Thyroid gland (tissue), 4 donors: ENCODE measurements at regions not wholly inside any gene's neighbourhood (a gene's known extent, or its start where the extent isn't known, plus 50 kb on each side); places are given as distances from the start of the nearest gene placed in this dataset.

Source experiments
- DNase-seq, 2 donors: peaks; one replicate each; pipeline ENCODE4 v3.0.0-alpha.2; 2019
- H3K27ac ChIP-seq, 3 donors: fragments of 200-600 bp; sonication (generic); 1 replicate in 2 of 3; 2 replicates in 1 of 3; pipeline ENCODE4 v1.5.1; 2016 to 2019; ENCODE audit warnings: mild to moderate bottlenecking in 1 of 3, moderate library complexity in 1 of 3
- H3K27me3 ChIP-seq: fragments of 200-600 bp; sonication (generic); one replicate; pipeline ENCODE4 v1.5.1; 2019
- H3K36me3 ChIP-seq, 2 donors: fragments of 200-600 bp; sonication (generic); one replicate each; pipeline ENCODE4 v1.5.1; 2016 to 2019
- H3K4me1 ChIP-seq, 2 donors: fragments of 200-600 bp; sonication (generic); one replicate each; pipeline ENCODE4 v1.5.1; 2017 to 2019
- H3K4me3 ChIP-seq, 3 donors: fragments of 200-600 bp; sonication (generic); replicated peaks in 1 of 3; 1 replicate in 2 of 3; 2 replicates in 1 of 3; pipeline ENCODE4 v1.5.1; 2016; ENCODE audit warnings: mild to moderate bottlenecking in 1 of 3
- H3K9me3 ChIP-seq: fragments of 200-600 bp; sonication (generic); one replicate; pipeline ENCODE4 v1.5.1; 2017
- POLR2A ChIP-seq, 2 donors: fragments of 450-650 bp; IDR thresholded peaks; one replicate each; pipeline ENCODE4 v1.6.1; 2017; ENCODE audit warnings: antibody characterized with exemption in 2 of 2, mild to moderate bottlenecking in 2 of 2, moderate library complexity in 1 of 2
- WGBS, 2 donors: methylation state at CpG; one replicate each; pipeline ENCODE4 v1.1.5; 2017; 5-methylcytosine and 5-hydroxymethylcytosine counted together
- intact Hi-C: fragments of 100-400 bp; cut with DNase I; formaldehyde crosslinking; loops from one replicate; pipeline ENCODE4 v1.15.1; 2023
- TF ChIP-seq, protein P1 (sequence below), 6 experiments: fragments of 200-600 bp in 3 of 6; fragments of 450-650 bp in 3 of 6; sonication (generic) in 3 of 6; IDR thresholded peaks; one replicate each; pipeline ENCODE4 v1.5.1; 2016 to 2019; ENCODE audit warnings: antibody characterized with exemption in 6 of 6, mild to moderate bottlenecking in 2 of 6, inconsistent platforms in 1 of 6, moderate library complexity in 1 of 6

DNA sequence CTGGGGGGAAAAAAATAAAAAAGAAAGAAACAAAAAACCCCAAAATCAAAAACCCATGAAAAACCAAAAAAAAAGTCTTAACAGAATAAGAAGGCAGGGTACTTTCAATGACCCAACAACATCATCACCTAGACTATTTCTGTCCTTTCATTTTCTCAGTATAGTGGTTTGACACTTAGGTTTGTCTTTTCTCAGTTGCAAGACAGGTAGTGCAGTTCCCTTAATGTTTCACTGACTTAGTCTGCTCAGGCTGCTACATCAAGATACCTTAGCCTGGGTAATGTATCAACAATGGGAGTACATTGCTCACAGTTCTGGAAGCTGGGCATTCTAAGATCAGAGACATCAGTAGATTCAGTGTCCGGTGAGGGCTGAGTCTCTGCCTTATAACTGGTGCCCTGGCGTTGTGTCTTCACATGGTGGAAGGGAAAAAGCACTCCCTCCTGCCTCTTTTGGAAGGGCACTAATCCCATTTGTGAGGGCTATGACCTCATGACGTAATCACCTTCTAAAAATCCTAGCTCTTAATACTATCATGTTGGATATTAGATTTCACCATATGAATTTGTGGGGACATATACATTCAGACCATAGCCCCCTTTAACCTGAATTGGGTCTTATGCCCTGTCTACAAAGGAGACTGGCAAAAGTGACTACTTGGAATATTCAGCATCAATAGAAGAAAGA, 362.3 kb upstream of the RBFOX1 start:
- Histone ChIP-seq H3K36me3 (no peaks in the 10 kb centered on the region), H3K4me3 (no peak overlapping the region), H3K27me3 (no peaks in the 10 kb centered on the region), H3K27ac (no peak overlapping the region), H3K4me1 (peaks cover 3% of the 10 kb centered on the region in 2 donors), H3K9me3 (no peaks in the 10 kb centered on the region)
- 88 to 100% methylated on average over 3 of the region's 3 CpGs for WGBS, 2 donors
- no peak for DNase-seq
- TF ChIP-seq, protein P1, sequence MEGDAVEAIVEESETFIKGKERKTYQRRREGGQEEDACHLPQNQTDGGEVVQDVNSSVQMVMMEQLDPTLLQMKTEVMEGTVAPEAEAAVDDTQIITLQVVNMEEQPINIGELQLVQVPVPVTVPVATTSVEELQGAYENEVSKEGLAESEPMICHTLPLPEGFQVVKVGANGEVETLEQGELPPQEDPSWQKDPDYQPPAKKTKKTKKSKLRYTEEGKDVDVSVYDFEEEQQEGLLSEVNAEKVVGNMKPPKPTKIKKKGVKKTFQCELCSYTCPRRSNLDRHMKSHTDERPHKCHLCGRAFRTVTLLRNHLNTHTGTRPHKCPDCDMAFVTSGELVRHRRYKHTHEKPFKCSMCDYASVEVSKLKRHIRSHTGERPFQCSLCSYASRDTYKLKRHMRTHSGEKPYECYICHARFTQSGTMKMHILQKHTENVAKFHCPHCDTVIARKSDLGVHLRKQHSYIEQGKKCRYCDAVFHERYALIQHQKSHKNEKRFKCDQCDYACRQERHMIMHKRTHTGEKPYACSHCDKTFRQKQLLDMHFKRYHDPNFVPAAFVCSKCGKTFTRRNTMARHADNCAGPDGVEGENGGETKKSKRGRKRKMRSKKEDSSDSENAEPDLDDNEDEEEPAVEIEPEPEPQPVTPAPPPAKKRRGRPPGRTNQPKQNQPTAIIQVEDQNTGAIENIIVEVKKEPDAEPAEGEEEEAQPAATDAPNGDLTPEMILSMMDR (IDR thresholded peaks at IDR 0.05): no peak
- TF ChIP-seq POLR2A (IDR thresholded peaks at IDR 0.05): no peak
- intact Hi-C loops: no loop called here

- no peaks in the 10 kb centered on the region for H3K9me3 ChIP-seq
- H3K36me3 ChIP-seq: no peaks in the 10 kb centered on the region
- no peaks in the 10 kb centered on the region for H3K27me3 ChIP-seq
- H3K27ac ChIP-seq: no peak overlapping the region
- WGBS, 2 donors: 78 to 84% methylated on average over 5 of the region's 5 CpGs
- peaks cover 3% of the 10 kb centered on the region in 2 donors for H3K4me1 ChIP-seq
- H3K4me3 ChIP-seq: no peak overlapping the region
- no peak for DNase-seq
- no peak for TF ChIP-seq POLR2A (IDR thresholded peaks at IDR 0.05)
- TF ChIP-seq, protein P1 (IDR thresholded peaks at IDR 0.05): peak in 1 of 6 experiments; percentile 5
- intact Hi-C loops: no loop called here
Observed at GRCh38 chr16:6969594-6969993, 363.1 kb upstream of the RBFOX1 start.

DNA sequence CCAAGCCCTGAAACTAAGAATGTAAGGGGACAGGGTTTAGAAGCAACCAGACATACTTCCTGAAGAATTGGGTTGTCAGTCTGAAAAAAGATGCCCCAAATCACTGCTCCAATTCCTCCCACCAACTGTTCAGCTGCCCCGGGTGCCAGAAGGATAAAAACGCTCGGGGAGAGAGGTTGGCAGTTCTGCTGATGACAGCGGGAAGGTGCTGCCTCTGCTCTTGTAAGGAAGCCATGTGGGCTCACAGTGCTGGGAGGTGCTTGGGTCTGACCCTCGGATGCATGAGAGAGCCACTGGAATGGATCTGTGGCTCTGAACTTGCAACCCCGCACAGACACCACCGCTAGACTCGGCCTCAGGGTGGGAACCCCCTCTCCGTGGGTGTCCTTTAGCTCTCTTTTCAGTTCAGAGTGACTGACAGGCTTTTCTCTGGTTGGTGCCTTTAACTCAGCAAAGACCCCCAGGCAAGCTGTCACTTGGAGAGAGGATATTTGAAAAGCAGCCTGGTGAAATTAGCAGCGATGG, 364.8 kb upstream of the RBFOX1 start:
- Histone ChIP-seq H3K9me3 (no peaks in the 10 kb centered on the region), H3K36me3 (no peaks in the 10 kb centered on the region), H3K27ac (no peak overlapping the region), H3K27me3 (no peaks in the 10 kb centered on the region), H3K4me1 (peaks cover 3% of the 10 kb centered on the region in 2 donors), H3K4me3 (no peak overlapping the region)
- TF ChIP-seq, protein P1 (IDR thresholded peaks at IDR 0.05): no peak
- no peak for TF ChIP-seq POLR2A (IDR thresholded peaks at IDR 0.05)
- no peak for DNase-seq
- intact Hi-C loops: no loop called here
- 58 to 73% methylated on average over 10 of the region's 10 CpGs for WGBS, 2 donors

GRCh38 chr16:6966925-6967324, 365.7 kb upstream of the RBFOX1 start:
- WGBS, 2 donors: 83 to 88% methylated on average over 1 of the region's 1 CpG
- intact Hi-C loops: no loop called here
- DNase-seq: no peak
- Histone ChIP-seq H3K27me3 (no peaks in the 10 kb centered on the region), H3K4me3 (no peak overlapping the region), H3K9me3 (no peaks in the 10 kb centered on the region), H3K27ac (no peak overlapping the region), H3K36me3 (no peaks in the 10 kb centered on the region), H3K4me1 (peaks cover 3% of the 10 kb centered on the region in 2 donors)
- TF ChIP-seq, protein P1 (IDR thresholded peaks at IDR 0.05): no peak
- TF ChIP-seq POLR2A (IDR thresholded peaks at IDR 0.05): no peak

DNA sequence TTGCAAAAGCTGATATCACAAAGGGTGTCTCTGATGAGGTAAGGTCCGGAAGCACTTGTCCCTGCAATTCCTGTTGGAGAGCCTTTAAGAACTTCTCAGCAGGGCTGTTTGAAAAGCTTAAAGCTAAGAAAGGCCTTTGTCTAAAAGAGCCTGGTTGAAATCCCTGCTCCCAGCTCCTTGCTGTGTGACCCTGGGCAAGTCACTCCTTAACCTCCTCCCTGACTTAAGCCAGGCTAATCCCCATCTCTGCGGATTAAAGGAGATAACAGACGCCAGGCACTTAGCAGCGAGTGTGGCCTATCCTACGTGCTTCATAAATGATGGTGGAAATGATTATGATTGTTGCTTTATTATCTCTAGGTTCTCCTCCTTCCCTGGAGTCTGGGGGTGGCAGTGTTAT, 368.0 kb upstream of the RBFOX1 start:
- DNase-seq: no peak
- H3K9me3 ChIP-seq: no peaks in the 10 kb centered on the region
- H3K36me3 ChIP-seq: no peaks in the 10 kb centered on the region
- TF ChIP-seq, protein P1 (IDR thresholded peaks at IDR 0.05): no peak
- no peak for TF ChIP-seq POLR2A (IDR thresholded peaks at IDR 0.05)
- peaks cover 3% of the 10 kb centered on the region in 2 donors for H3K4me1 ChIP-seq
- intact Hi-C loops: no loop called here
- H3K4me3 ChIP-seq: no peak overlapping the region
- H3K27me3 ChIP-seq: no peaks in the 10 kb centered on the region
- WGBS, 2 donors: 92 to 94% methylated on average over 5 of the region's 5 CpGs
- no peak overlapping the region for H3K27ac ChIP-seq
